Umbilical cord (tissue), 1 donor: ENCODE measurements at regions not wholly inside any gene's neighbourhood (a gene's known extent, or its start where the extent isn't known, plus 50 kb on each side); places are given as distances from the start of the nearest gene placed in this dataset.

Source experiments
- DNase-seq: peaks from one replicate; pipeline ENCODE4 v3.0.0-alpha.2; 2015; ENCODE audit warnings: low spot score

DNA sequence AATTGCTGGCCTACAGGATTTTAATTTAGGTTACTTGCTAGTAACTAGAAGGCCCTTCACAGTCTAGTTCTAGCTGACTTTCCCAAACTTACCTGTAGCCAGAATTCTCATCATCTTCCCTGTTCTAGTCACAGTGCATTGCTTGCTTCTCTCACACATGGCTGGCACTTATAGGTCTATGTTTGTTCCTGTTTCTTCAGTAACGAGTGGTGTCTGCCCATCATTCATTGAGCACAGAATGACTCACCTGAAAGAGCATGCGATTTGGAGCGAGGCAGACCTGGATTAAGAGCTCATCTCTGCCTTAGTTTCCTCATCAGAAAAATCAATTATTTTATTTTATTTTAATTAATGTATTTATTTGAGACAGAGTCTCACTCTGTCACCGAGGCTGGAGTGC lies 201.7 kb upstream of the ANK2 start:
- DNase-seq: no peak

DNA sequence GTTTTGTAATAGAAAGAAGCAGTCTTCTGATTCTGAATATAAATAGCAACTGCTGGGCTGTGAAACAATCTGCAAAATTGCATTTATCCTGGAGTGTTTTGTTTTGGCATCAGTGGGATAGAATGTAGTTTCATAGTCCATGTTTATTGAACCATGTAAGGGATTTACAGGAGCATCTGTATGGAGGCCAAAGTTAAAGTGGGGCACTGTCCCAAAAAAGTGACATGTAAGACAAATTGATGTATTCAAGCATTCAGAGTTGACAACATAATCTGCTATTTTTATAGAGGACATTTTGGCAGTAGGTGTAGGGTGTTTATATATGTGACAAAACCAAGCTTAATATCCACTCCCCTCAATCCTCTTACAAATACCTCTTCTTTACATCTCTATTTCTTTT lies 200.5 kb upstream of the ANK2 start:
- no peak for DNase-seq

DNA sequence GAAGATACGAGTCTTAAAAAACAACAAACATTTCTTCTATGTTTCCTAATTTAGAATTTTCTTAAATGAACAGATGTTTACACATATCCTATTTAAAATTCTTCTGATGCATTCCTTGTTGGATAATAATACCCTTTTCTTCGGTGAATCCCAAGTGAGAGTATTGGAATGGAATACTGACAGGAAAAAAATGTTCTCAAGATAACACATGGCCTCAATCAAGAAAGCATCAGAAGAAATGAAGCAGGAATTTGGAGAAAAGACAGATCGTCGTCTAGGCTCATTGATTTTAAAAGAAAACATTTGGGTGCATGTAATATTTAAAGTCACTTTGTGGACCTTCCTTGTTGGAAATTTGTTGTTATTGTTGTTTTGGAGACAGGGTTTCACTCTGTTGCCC lies 196.9 kb upstream of the ANK2 start:
- no peak for DNase-seq

DNA sequence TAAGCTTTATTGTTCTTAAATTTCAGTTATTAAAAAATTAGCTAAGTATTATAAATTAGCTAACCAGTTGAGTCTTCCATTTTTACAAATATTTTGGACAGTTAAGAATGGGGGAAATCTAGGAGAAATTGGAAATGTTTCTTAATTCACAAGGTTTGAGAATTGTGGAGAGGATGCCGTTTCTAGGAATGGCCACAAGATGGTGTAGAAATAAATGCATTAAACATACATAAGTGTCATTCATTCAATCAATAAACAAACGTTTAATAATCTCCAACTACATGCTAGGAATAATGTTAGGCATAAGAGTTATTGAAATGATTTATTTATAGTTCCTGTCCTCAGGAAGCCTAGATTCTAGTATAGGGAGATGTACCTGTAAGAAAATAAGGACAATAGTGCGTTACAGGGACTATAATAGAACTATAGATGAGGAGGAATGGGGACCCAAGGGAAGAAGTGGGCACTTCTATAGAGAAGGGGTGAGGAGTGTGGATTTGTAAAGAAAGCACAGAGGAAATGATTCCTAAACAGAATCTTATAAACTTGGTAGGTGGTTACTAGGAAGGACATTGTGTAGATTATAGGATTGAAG lies 195.7 kb upstream of the ANK2 start:
- no peak for DNase-seq

DNA sequence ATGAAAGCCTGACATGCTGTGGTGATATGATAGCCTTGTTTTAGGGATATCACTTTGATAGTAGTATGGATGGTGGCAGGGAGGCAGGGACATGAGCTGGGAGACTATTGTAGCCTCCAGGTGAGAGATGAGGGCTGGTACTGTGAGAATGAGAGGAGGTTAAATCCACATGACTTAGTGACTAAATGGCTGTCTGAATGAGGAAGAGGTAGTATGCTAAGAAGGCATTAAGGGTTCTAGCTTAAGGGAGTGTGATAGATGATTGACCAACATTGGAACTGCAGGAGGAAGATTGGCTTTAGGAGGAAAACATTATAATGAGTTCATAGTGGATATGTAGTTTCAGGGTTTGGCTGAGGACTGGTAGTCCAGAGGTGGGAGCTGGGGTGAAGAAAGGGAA lies 195.0 kb upstream of the ANK2 start:
- DNase-seq: no peak

DNA sequence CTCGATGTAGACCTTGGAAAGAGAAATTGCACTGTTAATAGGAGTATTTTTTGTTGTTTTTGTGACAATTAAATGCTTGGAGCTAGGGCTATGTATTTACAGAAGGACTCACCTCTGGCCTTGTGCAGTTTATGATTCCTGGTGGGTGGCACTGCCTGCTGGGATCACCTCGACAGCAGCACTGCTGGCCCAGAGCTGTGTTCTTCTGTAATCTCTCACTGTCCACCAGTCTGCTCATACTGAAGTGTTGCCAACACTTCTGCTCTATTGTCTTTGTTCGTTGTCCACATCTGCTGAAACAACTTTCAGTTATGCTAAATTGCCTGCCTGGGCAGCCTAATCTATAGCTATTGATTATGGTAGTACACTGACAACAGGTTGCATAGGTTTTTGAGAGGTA lies 194.4 kb upstream of the ANK2 start:
- DNase-seq: no peak

DNA sequence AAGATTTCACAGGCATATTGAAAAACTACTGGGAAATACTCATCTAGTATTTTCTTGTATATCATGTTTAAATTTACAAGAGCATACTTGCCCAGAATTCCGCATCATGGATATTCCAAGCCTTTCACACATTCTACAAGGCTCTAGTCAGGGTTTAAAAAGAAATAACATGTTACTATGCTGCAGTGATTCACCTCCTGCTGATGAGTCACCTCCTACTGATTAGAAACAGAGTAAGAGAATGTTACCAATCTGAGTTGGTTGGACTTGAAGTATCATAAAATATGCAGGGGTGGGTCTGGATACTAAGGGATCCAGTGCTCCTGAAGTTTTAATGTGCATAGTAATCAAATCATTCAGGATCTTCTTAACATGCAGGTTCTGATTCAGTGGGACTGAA lies 192.0 kb upstream of the ANK2 start:
- peak; percentile 69 for DNase-seq

DNA sequence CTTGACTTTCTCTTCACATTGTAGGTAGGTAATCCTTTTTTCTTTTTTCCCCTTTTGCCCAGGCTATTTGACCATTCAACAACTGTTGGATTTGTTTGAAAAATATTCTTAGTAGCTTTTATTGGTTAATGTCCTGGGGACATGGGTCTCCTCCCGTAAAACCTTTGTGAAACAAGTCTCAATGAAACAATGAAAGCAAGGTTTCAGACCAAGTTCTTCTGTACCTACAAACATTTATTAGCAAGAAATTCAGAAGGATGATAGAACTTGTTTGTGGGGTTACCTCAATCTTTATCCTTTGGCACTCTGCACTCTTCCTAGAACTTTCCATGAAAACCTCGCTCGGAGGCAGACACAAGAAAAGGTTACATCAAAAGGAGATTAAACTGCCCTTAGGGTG lies 190.7 kb upstream of the ANK2 start:
- DNase-seq: no peak

DNA sequence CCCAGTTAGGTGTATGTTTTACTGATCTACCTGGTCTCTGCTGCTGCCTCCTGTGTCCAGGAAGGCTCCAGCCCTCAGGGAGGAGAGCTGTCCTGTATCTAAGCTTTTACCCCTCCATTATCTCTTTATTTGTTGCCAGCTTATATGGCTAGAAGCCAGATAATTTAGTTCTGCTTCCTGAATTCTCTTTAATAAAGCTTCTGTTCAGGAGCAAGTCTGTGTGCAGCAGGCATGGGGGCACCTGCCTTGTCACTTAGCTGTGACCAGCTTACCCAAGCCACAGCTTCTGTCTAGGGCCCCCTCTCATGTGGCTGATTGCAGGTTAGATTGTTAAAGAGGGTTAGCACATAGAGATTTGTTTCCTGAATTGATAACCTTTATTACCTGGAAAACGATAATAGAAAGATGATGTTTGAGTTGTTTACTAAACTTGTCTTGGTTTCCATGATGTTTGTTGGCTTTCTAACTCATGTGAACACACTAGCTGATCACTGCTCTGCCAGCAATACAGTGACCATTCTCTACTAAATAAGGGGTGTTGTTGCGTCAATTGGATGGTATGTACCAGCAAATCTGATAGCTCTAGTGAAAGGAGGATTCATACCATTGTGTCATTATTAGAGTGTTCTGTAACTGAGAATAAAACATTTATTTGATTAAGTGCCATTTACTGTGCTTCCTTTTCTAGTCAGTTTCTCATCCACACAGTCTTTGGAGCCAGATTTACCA lies 189.8 kb upstream of the ANK2 start:
- no peak for DNase-seq

DNA sequence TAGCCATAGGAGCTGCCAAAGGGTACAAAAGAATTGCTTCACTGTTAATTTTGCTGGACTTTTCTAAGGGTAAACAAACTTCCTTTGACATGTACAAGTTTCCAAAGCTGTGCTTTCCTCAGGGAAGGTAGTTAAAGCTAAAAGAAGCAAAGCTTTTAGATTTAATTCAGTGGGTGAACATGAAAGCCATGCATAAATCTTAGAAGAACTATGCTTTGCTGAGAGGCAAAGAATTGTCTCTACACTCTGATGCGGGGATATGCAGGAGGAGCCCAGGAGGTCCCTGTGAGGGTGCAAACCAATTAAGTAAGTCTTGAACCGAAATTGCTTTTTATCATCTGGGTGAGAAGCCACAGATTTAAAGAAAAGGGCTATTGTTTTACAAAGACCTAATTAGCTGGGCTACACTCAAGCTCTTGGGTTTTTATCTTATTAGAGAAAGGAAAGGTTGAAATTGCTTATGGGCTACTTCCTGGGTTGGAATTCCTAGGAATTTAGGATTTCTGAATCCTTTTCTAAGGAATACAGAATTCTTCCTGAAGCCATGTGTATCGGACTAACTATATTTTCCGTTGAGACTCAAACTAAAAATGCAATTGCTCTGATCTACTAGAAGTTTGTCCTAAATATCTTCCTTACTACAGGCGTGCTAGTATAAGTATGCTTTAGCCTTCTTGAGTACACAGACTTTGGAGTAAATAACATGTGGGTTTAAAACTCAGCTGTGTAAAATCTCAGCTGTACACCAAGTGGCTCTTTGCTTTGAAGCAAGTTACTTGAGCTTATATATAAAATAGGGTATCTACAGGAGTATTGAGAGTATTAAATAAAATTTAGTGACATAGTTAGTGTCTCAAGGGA lies 188.4 kb upstream of the ANK2 start:
- DNase-seq: peak; percentile 68

DNA sequence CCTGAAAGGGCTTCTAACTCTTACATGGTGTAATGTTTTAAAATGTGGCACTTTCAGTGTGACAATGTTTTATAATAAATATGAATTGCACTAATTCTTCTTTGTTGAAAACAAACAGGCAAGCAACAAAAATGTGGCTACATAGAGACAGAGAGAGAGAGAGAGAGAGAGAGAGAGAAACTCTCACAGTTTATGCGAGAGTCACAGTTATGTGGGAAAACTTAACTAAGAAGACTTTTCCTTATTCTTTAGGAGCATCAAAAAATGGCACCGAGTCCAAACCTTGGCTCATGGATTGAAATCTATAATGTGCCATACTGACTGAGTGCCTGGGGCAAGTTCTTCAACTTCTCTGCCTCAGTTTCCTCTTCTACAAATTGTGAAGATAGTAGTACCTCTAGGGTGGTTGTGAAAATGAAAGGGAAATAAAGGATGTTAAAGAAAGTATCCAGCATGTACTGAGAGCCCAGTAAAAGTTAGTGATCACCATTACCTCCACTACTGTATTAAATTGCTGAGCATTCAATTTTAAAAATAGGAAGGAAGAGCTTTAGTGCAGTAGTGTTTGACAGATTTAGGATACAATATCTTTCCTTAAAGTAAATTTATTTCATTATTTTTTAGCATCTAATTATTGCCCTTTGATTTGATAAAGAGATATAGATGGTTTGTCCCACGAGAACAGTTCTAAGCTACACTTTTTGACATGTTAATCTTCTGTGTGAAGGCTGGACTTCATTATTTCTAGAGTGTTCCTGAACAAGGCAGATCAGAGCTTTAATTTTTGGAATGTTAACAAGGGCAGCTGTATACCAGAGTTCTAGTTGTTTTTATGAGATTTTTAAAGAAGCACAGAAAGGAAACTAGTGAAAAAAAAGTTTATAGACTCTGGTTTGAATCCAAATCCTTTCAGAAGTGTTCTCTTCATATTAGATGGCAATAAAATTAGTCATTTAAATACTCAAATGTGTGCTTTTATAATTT lies 187.5 kb upstream of the ANK2 start:
- DNase-seq: peak; percentile 75

DNA sequence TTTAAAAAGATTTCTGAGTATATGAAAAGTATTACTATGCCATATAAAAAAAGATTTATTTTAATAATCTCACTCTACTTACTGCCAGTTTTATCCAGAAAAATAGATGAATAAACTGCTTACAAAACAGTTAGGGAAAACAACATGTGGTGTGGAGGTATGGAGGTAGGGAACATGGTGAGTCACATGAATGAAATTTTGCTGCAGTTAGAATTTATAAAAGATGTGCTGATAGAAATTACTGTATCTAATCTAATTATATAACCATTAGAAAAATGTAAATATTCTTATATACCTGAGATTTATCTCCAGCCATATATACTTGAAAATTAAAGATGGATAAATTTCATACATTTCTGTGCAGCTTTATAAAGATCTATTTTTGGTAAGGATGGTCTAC lies 184.0 kb upstream of the ANK2 start:
- DNase-seq: no peak

DNA sequence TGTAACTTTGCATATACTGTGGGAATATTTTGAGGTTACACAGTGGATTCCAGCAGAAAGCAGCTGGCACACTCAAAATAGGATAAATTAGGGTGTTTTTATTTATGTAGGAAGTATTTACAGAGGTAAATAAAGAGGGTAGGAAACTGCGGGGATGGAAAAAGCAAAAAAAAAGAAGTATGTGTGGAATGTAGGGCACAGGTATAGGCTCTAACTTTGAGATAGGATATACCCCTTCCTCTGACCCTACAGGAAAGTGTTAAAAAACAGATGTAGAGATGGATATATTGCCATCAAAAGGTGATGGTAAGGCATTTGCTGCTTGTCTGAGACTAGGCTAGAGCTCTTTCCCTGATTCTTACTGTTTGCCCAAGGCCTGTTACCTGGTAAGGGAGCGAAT lies 173.1 kb upstream of the ANK2 start:
- DNase-seq: no peak

DNA sequence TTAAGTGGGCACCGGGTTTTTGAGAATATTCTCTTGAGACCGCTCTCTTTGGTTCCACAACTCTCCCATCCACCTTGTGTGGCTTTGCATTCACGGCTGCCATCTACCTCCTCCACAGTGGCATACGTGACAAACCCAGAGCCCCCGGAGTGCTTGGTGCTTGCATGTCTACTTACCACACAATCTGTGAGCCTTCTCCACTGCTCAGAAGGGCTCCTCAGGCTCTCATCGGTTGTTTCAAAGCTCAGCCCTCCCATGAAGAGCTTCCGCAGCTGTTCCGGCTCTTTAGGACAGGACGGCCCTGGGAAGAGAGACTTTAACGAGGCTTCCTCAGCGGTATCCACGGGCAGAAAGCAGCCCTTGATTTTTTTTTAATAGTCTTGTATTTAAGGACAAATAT lies 167.6 kb upstream of the ANK2 start:
- peak; percentile 58 for DNase-seq

DNA sequence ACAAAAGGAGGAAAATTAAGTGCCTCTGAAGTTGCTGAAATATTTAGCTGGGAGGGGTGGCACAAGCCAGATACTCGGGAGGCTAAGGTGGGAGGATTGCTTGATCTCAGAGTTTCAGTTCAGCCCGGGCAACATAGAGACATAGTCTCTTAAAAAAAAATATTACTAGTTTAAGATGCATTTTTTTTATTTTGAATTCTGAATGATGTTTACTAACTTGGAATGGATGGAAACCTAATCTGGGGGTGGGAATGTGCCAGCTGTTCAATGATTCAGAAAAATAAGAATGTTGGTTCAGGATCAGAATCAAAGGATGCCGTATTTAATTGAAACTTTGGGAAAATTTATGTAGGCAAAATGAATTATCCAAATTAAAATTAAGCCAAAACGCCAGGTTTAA lies 167.2 kb upstream of the ANK2 start:
- DNase-seq: no peak

DNA sequence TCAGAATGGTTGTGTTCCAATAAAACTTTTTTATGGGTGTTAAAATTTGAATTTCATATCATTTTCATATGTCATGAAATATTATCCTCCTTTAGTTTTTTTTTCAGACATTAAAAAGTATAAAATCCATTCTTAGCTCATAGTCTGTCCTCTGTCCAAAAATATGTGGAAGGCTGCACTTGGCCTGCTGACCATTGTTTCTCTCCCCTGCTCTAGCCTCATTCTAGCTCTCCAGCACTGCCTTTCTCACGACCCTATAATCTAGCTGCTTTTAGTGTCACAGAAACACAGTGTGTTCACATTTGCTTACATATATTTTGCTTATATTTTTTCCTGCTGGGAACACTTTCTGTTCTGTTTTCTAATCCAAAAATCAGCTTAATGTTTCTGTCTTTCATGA lies 165.0 kb upstream of the ANK2 start:
- peak; percentile 30 for DNase-seq

DNA sequence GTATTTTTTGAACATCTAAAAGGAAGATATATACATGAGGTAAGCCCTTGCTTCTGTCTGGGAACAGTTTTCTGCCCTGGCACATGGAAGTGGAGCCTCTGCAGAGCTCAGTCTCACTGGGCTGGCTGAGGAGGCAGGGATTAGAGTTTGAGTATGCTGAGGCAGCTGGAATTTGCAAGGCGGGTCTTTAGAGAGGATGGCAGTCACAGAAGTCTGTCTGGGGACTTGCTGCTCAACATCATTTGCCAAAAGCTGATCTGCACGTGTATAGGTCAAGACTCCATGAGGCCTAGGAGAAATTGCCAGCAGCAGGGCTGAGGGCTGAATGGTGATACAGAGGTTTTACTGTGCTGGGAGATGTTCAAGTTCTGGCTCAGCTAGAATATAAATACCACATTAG lies 163.6 kb upstream of the ANK2 start:
- DNase-seq: peak; percentile 85

DNA sequence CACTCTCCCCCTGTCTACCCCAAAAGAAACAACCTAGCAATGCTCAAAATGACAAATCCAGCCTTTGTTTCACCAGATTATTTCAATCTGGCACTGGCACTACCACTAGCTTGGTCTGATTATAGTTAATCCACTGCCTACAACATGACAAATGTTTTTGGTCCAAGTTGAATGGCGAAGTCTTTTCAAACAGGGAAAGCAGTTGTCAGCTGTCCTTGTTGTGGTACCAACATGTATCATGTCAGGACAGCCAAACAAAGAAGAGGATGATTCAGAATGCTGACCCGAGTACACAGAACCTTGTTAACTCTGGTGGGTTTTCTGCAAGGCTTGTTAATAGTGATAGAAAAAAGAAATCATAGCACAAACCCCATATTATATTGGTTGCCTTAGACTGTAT lies 160.8 kb upstream of the ANK2 start:
- DNase-seq: no peak

DNA sequence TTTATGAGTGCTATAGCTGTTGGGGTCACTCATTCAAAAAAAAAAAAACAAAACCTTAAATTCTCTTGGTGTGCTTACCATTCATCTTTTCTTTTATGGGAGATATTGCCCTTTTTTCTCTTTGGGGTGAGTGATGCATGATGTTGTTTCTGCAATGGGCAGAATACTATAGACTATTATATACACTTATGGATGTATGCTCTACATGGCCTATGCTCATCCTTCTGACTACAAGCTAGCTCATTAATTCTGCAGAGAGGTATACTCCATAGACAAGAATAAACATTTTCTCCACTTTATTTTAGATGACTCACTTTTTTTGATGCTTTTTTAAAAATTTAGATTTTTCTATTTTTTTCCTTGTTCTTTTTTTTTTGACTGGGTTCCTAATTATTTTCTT lies 160.3 kb upstream of the ANK2 start:
- no peak for DNase-seq

DNA sequence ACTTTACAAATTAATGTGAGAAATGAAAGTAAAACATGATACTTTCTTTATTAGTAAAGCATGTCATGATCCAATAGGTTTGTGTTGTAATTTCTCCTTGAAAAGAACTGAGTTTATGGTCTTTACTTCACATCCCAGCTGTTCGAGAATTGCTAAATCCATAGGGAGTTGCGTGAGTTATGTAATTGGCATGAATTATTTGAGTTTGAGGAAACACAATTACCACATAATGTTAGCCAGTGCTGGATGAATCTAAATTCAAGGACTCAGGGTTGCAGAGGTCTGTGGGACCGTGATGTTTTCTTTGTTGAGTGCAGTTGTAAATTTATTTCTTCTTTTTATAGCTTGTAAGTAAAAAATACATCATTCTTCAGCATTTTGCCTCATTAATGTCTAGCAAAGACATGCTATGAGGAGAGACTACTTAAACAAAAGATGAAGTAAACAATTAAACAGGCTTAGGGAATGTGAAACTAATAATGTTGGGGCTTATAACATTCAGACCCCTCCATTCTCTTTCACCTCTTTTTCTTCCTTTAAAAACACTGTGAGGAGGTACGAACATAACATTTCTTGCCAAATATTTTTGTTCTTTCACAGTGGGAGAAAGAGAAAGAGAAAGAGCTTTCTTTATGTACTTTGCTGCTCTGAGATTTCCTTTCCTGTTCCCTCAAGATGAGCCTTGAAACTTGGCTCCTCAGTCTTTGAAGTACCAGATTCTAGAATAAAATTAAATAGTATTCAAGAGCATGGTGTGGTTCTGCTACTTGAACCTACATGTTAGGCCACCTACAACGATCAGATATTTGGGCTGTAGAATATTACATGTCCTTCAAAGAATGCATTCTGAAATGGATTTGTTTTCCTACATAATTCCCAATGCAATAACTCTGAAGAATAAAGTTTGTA lies 159.6 kb upstream of the ANK2 start:
- DNase-seq: peak; percentile 80

DNA sequence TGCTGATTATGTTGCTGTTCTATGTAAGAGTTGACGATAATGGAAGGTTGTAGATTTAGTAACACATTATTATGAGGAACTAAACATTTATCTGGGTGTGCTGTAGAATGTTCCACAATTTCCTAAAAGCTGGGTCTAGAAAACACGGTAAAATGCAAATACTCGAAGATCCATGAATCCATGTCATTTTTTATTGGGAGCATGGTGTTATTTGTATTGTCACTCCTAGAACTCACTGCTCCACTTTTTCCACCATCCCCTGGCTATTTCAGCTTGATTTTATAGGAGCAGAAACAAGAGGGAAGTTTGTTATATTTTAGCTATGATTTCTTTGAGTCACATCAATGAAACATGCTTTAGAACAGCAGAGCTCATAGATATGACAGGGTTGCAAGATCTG lies 155.0 kb upstream of the ANK2 start:
- no peak for DNase-seq
